T-cell (primary cell): ENCODE measurements at regions not wholly inside any gene's neighbourhood (a gene's known extent, or its start where the extent isn't known, plus 50 kb on each side); places are given as distances from the start of the nearest gene placed in this dataset.

Experiments
- ATAC-seq, 4 experiments: fragments of 200-7000 bp in 3 of 4; fragments of 150-1000 bp in 1 of 4; cut with Tn5 transposase; replicated peaks in 1 of 4; 1 replicate in 3 of 4; 2 replicates in 1 of 4; pipeline ENCODE4 v1.10.0; 2021; ENCODE audit warnings: moderate library complexity in 3 of 4, mild to moderate bottlenecking in 2 of 4, moderate number of reproducible peaks in 1 of 4
- CTCF ChIA-PET, 2 donors: fragments of 300-600 bp; sonication (Branson Sonifier 250); formaldehyde crosslinking; loops; one replicate each; lab custom pipeline; 2022; ENCODE audit warnings: antibody characterized with exemption in 2 of 2; lab: Charles Lee
- POLR2A ChIA-PET, 2 donors: fragments of 300-600 bp; sonication (Branson Sonifier 250); formaldehyde crosslinking; loops; one replicate each; lab custom pipeline; 2022; ENCODE audit warnings: antibody characterized with exemption in 2 of 2; lab: Charles Lee
- DNase-seq, 35 experiments: peaks; one replicate each; pipeline versions ENCODE4 v3.0.0 to v3.0.0-alpha.2; 2013 to 2023
- H3K27ac ChIP-seq: one replicate; pipeline ENCODE4 v1.5.1; 2013; ENCODE audit warnings: low read length
- H3K27me3 ChIP-seq, 2 experiments: replicated peaks in 1 of 2; 1 replicate in 1 of 2; 2 replicates in 1 of 2; pipeline versions ENCODE4 v1.6.1 to v1.7.0; 2013; ENCODE audit warnings: low read length in 1 of 2, mixed read lengths in 1 of 2; ENCODE audit not compliant: control insufficient read depth in 2 of 2, insufficient read depth in 2 of 2; ENCODE audit errors: extremely low read depth in 1 of 2
- H3K36me3 ChIP-seq, 2 donors: 1 replicate in 1 of 2; 2 replicates in 1 of 2; pipeline versions ENCODE4 v1.6.1 to v1.7.0; 2013; ENCODE audit warnings: low read length in 1 of 2; ENCODE audit not compliant: control insufficient read depth in 2 of 2, insufficient read depth in 1 of 2; ENCODE audit errors: extremely low read depth in 1 of 2
- H3K4me1 ChIP-seq, 2 experiments: 1 replicate in 1 of 2; 2 replicates in 1 of 2; pipeline versions ENCODE4 v1.6.1 to v1.7.0; 2013; ENCODE audit warnings: low read length in 2 of 2, mixed read lengths in 1 of 2; ENCODE audit not compliant: insufficient read depth in 2 of 2, control insufficient read depth in 1 of 2; ENCODE audit errors: extremely low read depth in 1 of 2
- H3K4me3 ChIP-seq, 2 donors: 1 replicate in 1 of 2; 2 replicates in 1 of 2; pipeline versions ENCODE4 v1.5.1 to v1.7.0; 2013; ENCODE audit warnings: mild to moderate bottlenecking in 2 of 2, low read length in 1 of 2, moderate library complexity in 1 of 2; ENCODE audit not compliant: control insufficient read depth in 1 of 2; ENCODE audit errors: extremely low read depth in 1 of 2
- H3K9me3 ChIP-seq: 2 replicates; pipeline ENCODE4 v1.7.0; 2013
- H3K27ac Mint-ChIP-seq, 2 donors: one replicate each; pipeline ENCODE4 v1.8.0; 2020 to 2021; ENCODE audit warnings: mild to moderate bottlenecking in 2 of 2, mixed read lengths in 2 of 2
- H3K27me3 Mint-ChIP-seq, 2 donors: one replicate each; pipeline ENCODE4 v1.8.0; 2021 to 2022; ENCODE audit warnings: mixed read lengths in 2 of 2
- H3K36me3 Mint-ChIP-seq: one replicate; pipeline ENCODE4 v1.8.0; 2021; ENCODE audit warnings: mixed read lengths
- H3K4me1 Mint-ChIP-seq, 3 donors: one replicate each; pipeline ENCODE4 v1.8.0; 2020 to 2022; ENCODE audit warnings: mixed read lengths in 3 of 3, mild to moderate bottlenecking in 1 of 3
- H3K4me3 Mint-ChIP-seq, 3 donors: one replicate each; pipeline ENCODE4 v1.8.0; 2020 to 2022; ENCODE audit warnings: mild to moderate bottlenecking in 3 of 3, mixed read lengths in 3 of 3, moderate library complexity in 3 of 3
- H3K9me3 Mint-ChIP-seq, 3 donors: one replicate each; pipeline ENCODE4 v1.8.0; 2020 to 2022; ENCODE audit warnings: mixed read lengths in 3 of 3
- WGBS: methylation state at CpG from one replicate; pipeline ENCODE4 v1.1.5; 2013; ENCODE audit warnings: missing lambda C conversion rate; ENCODE audit not compliant: insufficient coverage; 5-methylcytosine and 5-hydroxymethylcytosine counted together

DNA sequence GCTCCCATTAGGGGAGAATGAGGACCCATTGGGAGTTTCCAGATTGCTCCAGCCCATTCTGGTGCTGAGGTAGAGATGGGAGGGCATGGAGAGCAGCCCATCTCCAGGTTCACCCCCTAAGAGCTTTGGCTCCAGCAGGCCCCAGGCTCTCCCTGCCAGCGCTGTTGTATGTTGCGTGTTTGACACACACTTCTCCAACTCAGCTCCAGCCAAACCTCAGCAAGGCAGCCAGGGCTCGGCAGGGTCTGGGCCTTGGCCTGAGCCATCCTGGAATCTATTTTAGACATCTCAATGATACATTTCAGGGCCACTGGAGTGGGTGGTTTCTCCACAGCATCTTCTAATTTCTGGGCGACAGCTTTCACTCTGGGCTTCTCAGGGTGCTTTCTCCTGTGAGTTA is 117.0 kb downstream of the NAV1 start:
- ChIA-PET CTCF (no interaction called here), POLR2A (no interaction called here)
- Mint-ChIP-seq H3K27ac (no peak overlapping the region), H3K9me3 (no peaks in the 10 kb centered on the region), H3K27me3 (peaks cover 6 to 13% of the 10 kb centered on the region in 2 donors), H3K4me1 (no peaks in the 10 kb centered on the region), H3K4me3 (no peak overlapping the region), H3K36me3 (no peaks in the 10 kb centered on the region)
- Histone ChIP-seq H3K9me3 (no peaks in the 10 kb centered on the region), H3K27ac (no peak overlapping the region), H3K27me3 (peaks cover 0 to 18% of the 10 kb centered on the region in 2 experiments), H3K36me3 (no peaks in the 10 kb centered on the region), H3K4me3 (no peak overlapping the region), H3K4me1 (no peaks in the 10 kb centered on the region)
- ATAC-seq, result no peak
- no peak for DNase-seq
- WGBS, result 89% methylated on average over 3 of the region's 4 CpGs

- no peak overlapping the region for H3K4me3 ChIP-seq
- H3K27ac ChIP-seq, result no peak overlapping the region
- Mint-ChIP-seq H3K27ac (no peak overlapping the region), H3K4me3 (no peak overlapping the region), H3K9me3 (no peaks in the 10 kb centered on the region), H3K27me3 (peaks cover 5 to 7% of the 10 kb centered on the region in 2 donors), H3K36me3 (no peaks in the 10 kb centered on the region), H3K4me1 (no peaks in the 10 kb centered on the region)
- H3K4me1 ChIP-seq, result no peaks in the 10 kb centered on the region
- ChIA-PET CTCF (no interaction called here), POLR2A (no interaction called here)
- DNase-seq (no peak), ATAC-seq (no peak)
- no peaks in the 10 kb centered on the region for H3K36me3 ChIP-seq
- WGBS, result 66% methylated on average over 6 of the region's 8 CpGs
- H3K9me3 ChIP-seq, result no peaks in the 10 kb centered on the region
- peaks cover 0 to 12% of the 10 kb centered on the region in 2 experiments for H3K27me3 ChIP-seq
Observed at GRCh38 chr1:201656311-201657032, 117.5 kb downstream of the NAV1 start.

DNA sequence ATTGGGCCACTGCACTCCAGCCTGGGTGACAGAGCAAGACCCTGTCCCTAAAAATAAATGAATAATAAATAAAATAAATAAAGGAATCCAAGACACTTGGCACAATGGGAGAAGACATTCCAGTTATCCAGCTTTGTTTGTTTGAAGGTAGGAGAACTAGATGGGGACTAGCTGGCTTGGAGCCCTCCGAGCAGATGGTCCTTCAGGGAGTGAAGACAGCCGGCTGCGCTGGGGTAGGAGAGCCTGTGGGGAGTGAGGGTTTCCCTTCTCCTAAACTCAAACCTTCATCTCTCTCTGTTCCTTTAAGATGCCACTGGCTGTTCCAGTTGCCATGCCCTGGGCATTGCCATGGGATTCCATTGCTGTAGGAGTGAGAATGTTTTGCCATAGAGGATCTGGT is 120.6 kb downstream of the NAV1 start:
- H3K4me1 Mint-ChIP-seq, result no peaks in the 10 kb centered on the region
- no peak overlapping the region for H3K27ac ChIP-seq
- H3K36me3 ChIP-seq, result no peaks in the 10 kb centered on the region
- no peak for DNase-seq
- CTCF ChIA-PET, result interaction anchor here in 1 of 2 donors (0.6 to 0.7 kb wide), 2 partner anchors 20 to 209 kb away, joined by 3 to 4 read pairs; no protein-coding TSS in a partner anchor
- no peak overlapping the region for H3K4me3 ChIP-seq
- WGBS, result no CpG with 5 or more reads among the region's 3 CpGs
- no peaks in the 10 kb centered on the region for H3K9me3 Mint-ChIP-seq
- no peaks in the 10 kb centered on the region for H3K4me1 ChIP-seq
- peaks cover 0 to 11% of the 10 kb centered on the region in 2 experiments for H3K27me3 ChIP-seq
- no peak overlapping the region for H3K27ac Mint-ChIP-seq
- POLR2A ChIA-PET, result no interaction called here
- H3K4me3 Mint-ChIP-seq, result no peak overlapping the region
- no peaks in the 10 kb centered on the region for H3K36me3 Mint-ChIP-seq
- H3K9me3 ChIP-seq, result no peaks in the 10 kb centered on the region
- H3K27me3 Mint-ChIP-seq, result peaks cover 1 to 2% of the 10 kb centered on the region in 2 donors
- ATAC-seq, result no peak

GRCh38 chr1:201660931-201661822 is 122.2 kb downstream of the NAV1 start:
- H3K4me1 Mint-ChIP-seq, result no peaks in the 10 kb centered on the region
- no peak overlapping the region for H3K4me3 Mint-ChIP-seq
- 76% methylated on average over 5 of the region's 7 CpGs for WGBS
- no peaks in the 10 kb centered on the region for H3K9me3 ChIP-seq
- ATAC-seq (no peak), DNase-seq (no peak)
- no peaks in the 10 kb centered on the region for H3K36me3 ChIP-seq
- H3K4me3 ChIP-seq, result no peak overlapping the region
- H3K27me3 Mint-ChIP-seq, result peaks cover 2 to 10% of the 10 kb centered on the region in 2 donors
- POLR2A ChIA-PET, result no interaction called here
- no peaks in the 10 kb centered on the region for H3K4me1 ChIP-seq
- H3K27ac Mint-ChIP-seq, result no peak overlapping the region
- H3K36me3 Mint-ChIP-seq, result no peaks in the 10 kb centered on the region
- no peaks in the 10 kb centered on the region for H3K9me3 Mint-ChIP-seq
- H3K27me3 ChIP-seq, result peaks cover 0 to 11% of the 10 kb centered on the region in 2 experiments
- no peak overlapping the region for H3K27ac ChIP-seq
- CTCF ChIA-PET, result no interaction called here

DNA sequence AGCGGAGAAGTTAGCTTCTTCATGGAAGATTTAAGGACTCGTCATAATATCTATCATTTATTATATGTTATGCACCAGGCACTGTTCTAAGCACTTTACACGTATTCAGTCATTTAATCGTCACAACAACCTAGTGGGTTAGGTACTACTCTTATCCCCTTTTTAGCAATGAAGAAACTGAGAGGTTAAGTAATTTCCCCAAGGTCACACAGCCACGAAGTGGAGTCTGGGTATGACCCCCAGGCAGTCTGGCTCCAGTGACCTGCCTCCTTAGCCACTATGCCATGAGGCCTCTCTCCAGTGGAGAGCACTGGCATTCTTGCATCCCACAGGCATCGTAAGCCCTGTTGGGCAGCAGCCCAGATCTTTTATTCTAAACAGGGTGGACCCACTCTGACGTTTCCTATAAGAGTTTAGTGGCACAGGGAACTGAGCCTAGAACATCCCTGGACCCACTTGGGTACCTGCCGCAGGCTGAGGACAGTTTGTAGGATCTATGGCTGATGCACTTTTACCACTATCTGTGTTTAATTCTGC is 123.0 kb downstream of the NAV1 start:
- no peak for DNase-seq
- CTCF ChIA-PET, result no interaction called here
- H3K36me3 ChIP-seq, result no peaks in the 10 kb centered on the region

GRCh38 chr1:201662646-201663045 is 123.7 kb downstream of the NAV1 start:
- Mint-ChIP-seq H3K9me3 (no peaks in the 10 kb centered on the region), H3K4me3 (no peak overlapping the region), H3K4me1 (no peaks in the 10 kb centered on the region), H3K36me3 (no peaks in the 10 kb centered on the region), H3K27me3 (peaks cover 2 to 12% of the 10 kb centered on the region in 2 donors), H3K27ac (no peak overlapping the region)
- DNase-seq (no peak), ATAC-seq (no peak)
- ChIA-PET CTCF (no interaction called here), POLR2A (interaction anchor here in 1 of 2 donors (0.6 kb wide), 1 partner anchor 359 kb away, joined by 7 read pairs; no protein-coding TSS in a partner anchor)
- Histone ChIP-seq H3K36me3 (no peaks in the 10 kb centered on the region), H3K4me3 (no peak overlapping the region), H3K9me3 (no peaks in the 10 kb centered on the region), H3K27ac (no peak overlapping the region), H3K27me3 (peaks cover 0 to 12% of the 10 kb centered on the region in 2 experiments), H3K4me1 (no peaks in the 10 kb centered on the region)
- 60% methylated on average over 1 of the region's 2 CpGs for WGBS

More for the DNA sequence above, 123.0 kb downstream of the NAV1 start:
- H3K27ac ChIP-seq, result no peak overlapping the region
- Mint-ChIP-seq H3K27ac (no peak overlapping the region), H3K4me1 (no peaks in the 10 kb centered on the region), H3K36me3 (no peaks in the 10 kb centered on the region), H3K4me3 (no peak overlapping the region), H3K9me3 (no peaks in the 10 kb centered on the region), H3K27me3 (peaks cover 2 to 12% of the 10 kb centered on the region in 2 donors)
- WGBS, result 74% methylated on average over 2 of the region's 8 CpGs
- H3K4me1 ChIP-seq, result no peaks in the 10 kb centered on the region
- no peak overlapping the region for H3K4me3 ChIP-seq
- peaks cover 0 to 11% of the 10 kb centered on the region in 2 experiments for H3K27me3 ChIP-seq
- POLR2A ChIA-PET, result no interaction called here
- no peaks in the 10 kb centered on the region for H3K9me3 ChIP-seq
- ATAC-seq, result no peak
